Astrocyte of the spinal cord (primary cell): ENCODE measurements at regions not wholly inside any gene's neighbourhood (a gene's known extent, or its start where the extent isn't known, plus 50 kb on each side); places are given as distances from the start of the nearest gene placed in this dataset.

Experiments used
- DNase-seq: peaks from one replicate; pipeline ENCODE4 v3.0.0; 2011; ENCODE audit warnings: low read depth, low spot score
- H3K4me3 ChIP-seq: 2 replicates; pipeline ENCODE4 v1.5.1; 2011; ENCODE audit warnings: low read depth, mild to moderate bottlenecking, low read length, moderate library complexity
- in situ Hi-C: cut with HindIII; loops from 2 replicates; pipeline ENCODE4 v1.10.0; 2017; ENCODE audit warnings: low sequenced_read_pairs
- TF ChIP-seq, protein P1 (sequence below): IDR thresholded peaks from 2 replicates; pipeline ENCODE4 v1.5.1; 2012; ENCODE audit warnings: low read depth, mild to moderate bottlenecking, low read length, inconsistent platforms

- DNase-seq, result no peak
- in situ Hi-C loops, result no loop called here
- no peak overlapping the region for H3K4me3 ChIP-seq
- TF ChIP-seq, protein P1, sequence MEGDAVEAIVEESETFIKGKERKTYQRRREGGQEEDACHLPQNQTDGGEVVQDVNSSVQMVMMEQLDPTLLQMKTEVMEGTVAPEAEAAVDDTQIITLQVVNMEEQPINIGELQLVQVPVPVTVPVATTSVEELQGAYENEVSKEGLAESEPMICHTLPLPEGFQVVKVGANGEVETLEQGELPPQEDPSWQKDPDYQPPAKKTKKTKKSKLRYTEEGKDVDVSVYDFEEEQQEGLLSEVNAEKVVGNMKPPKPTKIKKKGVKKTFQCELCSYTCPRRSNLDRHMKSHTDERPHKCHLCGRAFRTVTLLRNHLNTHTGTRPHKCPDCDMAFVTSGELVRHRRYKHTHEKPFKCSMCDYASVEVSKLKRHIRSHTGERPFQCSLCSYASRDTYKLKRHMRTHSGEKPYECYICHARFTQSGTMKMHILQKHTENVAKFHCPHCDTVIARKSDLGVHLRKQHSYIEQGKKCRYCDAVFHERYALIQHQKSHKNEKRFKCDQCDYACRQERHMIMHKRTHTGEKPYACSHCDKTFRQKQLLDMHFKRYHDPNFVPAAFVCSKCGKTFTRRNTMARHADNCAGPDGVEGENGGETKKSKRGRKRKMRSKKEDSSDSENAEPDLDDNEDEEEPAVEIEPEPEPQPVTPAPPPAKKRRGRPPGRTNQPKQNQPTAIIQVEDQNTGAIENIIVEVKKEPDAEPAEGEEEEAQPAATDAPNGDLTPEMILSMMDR, result no peak
Observed at GRCh38 chr10:2214805-2215204, 477.5 kb upstream of the ADARB2 start.

DNA sequence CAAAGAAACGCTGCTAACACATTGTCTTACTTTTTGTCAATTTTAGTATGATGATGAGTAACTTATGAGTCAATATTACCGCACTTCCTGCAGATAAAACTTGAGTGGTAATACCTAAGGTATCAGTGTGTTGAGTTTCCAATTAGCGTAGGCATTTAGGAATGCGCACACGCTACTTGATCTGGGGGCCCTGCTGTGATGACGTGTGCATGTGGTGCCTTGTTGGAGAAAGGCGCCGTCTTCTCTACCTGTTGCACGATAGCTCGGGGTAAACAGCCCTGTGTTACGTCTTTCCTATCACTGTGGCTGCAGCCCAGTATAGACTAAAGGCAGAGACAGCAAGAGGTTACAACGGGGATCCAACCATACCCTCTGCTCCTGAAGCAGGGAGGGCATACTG is 476.8 kb upstream of the ADARB2 start:
- TF ChIP-seq, protein P1, result no peak
- no peak overlapping the region for H3K4me3 ChIP-seq
- in situ Hi-C loops, result no loop called here
- DNase-seq, result peak; percentile 60

DNA sequence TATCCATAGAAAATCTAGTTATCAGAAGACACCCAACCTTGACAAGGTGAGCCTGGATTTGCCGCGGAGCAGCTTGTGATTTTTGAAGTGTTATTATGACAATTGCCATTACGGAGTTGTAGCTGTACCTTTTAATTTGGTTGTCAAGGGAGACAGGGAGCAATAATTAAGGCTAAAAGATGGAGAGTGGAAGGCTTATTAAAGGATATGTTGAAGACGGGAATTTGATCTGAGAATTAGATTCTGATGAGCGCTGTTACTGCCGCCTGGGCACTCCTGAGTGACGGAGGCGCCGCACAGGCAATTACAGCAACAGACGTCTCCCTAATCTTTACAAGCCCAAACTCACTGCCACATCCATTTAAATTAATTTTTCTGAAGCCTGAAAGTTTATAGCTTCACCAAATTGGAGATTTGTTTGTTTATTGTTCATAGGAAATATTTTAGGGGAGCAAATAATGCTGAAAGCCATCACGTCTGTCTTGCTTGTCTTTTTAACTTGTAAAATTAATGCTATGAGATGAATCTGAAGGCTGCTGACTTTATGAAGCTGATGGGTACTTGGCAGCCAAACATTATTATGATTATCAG is 475.0 kb upstream of the ADARB2 start:
- no peak overlapping the region for H3K4me3 ChIP-seq
- no peak for DNase-seq
- TF ChIP-seq, protein P1, result no peak
- in situ Hi-C loops, result no loop called here

DNA sequence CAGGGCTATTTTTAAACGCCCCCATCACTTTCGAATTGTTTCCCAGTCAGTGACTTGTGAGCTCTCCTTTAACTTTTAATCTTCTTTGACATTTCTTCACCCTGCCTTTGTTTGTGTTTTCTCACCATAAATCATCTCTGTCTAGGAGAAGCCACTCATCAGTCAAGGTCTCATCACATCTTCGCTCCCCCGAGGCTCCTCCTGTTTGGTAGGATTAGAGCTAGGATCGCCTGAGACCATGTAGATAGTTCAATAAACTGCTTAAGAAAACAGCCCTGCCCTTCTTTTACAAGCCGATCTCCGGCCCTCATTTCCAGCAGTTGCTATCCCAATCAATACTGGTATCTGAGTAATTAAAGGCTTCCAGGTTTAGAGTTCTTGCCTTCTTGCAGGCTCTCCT is 472.8 kb upstream of the ADARB2 start:
- DNase-seq, result no peak
- H3K4me3 ChIP-seq, result no peak overlapping the region
- in situ Hi-C loops, result no loop called here
- TF ChIP-seq, protein P1, result no peak

DNA sequence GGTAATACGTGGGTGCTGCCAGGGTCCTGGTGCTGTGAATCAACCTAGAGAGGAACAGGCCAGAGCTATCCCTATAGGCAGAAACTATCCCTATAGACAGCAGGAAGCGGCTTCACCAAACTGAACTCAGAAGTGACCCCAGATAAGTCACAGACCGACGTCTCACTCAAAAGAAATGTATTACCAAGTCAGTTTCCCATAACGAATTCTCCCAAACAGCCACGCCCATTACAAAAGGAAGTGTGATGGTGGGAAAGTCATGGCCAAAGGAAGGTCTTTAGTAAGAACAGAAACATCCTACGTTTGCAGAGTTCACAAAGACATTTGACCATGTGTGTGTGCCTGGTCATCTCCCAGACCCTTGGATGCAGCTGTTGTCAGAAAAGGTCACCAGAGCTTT is 470.8 kb upstream of the ADARB2 start:
- in situ Hi-C loops, result no loop called here
- TF ChIP-seq, protein P1, result no peak
- H3K4me3 ChIP-seq, result no peak overlapping the region
- no peak for DNase-seq

DNA sequence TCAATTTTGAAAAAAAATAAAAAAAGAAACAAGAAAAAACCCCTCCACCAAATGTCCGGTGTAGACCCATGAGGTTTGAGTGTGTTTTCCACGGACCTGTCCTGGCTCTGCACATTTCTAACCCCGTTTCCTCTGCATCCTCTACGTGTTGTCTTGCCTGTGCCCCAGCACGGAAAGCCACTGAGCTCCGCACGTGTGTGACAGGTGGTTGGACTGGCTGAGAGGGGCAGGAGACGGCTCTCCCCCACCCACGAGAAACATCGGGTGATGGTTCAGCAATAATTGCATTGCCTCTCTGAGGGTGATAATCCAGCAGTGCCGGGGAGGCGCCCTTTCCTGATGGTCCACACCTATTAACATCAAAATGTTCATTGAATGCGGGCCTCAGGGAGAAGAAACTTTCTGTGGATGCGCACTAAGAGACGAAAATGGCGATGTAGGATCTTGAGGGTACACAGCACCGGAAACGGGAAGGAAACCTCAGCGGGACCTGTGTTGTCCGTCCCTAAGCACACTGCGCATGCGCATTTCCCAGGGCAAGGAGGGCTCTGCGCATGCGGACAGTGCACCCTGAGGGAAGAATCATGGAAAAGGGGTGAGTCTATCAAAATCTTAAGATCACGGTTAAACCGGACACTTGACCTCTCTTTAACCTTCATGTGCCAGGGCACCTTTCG is 470.1 kb upstream of the ADARB2 start:
- H3K4me3 ChIP-seq, result no peak overlapping the region
- no peak for DNase-seq
- TF ChIP-seq, protein P1, result no peak
- in situ Hi-C loops, result no loop called here

- TF ChIP-seq, protein P1, result no peak
- in situ Hi-C loops, result no loop called here
- H3K4me3 ChIP-seq, result no peak overlapping the region
- no peak for DNase-seq
Observed at GRCh38 chr10:2205406-2205805, 468.1 kb upstream of the ADARB2 start.
